H1 (cell line): ENCODE measurements at regions not wholly inside any gene's neighbourhood (a gene's known extent, or its start where the extent isn't known, plus 50 kb on each side); places are given as distances from the start of the nearest gene placed in this dataset.

Experiments used
- CTCF ChIA-PET: fragments of 300-600 bp; sonication (Branson Sonifier 250); formaldehyde crosslinking; loops from one replicate; lab custom pipeline; 2021; ENCODE audit not compliant: partially characterized antibody; lab: Charles Lee
- POLR2A ChIA-PET: fragments of 300-600 bp; sonication (Branson Sonifier 250); formaldehyde crosslinking; loops from one replicate; lab custom pipeline; 2021; ENCODE audit warnings: inconsistent platforms; ENCODE audit not compliant: partially characterized antibody; lab: Charles Lee
- DNase-seq, 2 experiments: peaks; one replicate each; pipeline versions ENCODE4 v3.0.0 to v3.0.0-alpha.2; 2010 to 2022; ENCODE audit warnings: low spot score in 2 of 2, low read depth in 1 of 2, mixed read lengths in 1 of 2
- FAIRE-seq: peaks from 2 replicates; lab custom pipeline; 2011; peaks lifted over from hg19 to GRCh38; lab: Jason Lieb, UNC
- H2AFZ ChIP-seq: 2 replicates; pipeline ENCODE4 v1.8.1; 2012; ENCODE audit warnings: low read length, inconsistent platforms
- H2AK5ac ChIP-seq: 2 replicates; pipeline ENCODE4 v1.6.1; 2013; ENCODE audit warnings: low read depth, low read length
- H2BK120ac ChIP-seq: replicated peaks from 2 replicates; pipeline ENCODE3; 2013; ENCODE audit warnings: low read depth, low read length, inconsistent platforms
- H2BK12ac ChIP-seq: 2 replicates; pipeline ENCODE4 v1.6.1; 2013; ENCODE audit warnings: low read depth, low read length
- H2BK15ac ChIP-seq: 2 replicates; pipeline ENCODE4 v1.6.1; 2013; ENCODE audit warnings: low read length
- H2BK20ac ChIP-seq: 2 replicates; pipeline ENCODE4 v1.6.1; 2013; ENCODE audit warnings: low read length
- H2BK5ac ChIP-seq: 2 replicates; pipeline ENCODE4 v1.6.1; 2013; ENCODE audit warnings: low read depth, low read length
- H3K14ac ChIP-seq: 2 replicates; pipeline ENCODE4 v1.6.1; 2013; ENCODE audit warnings: inconsistent platforms; ENCODE audit not compliant: insufficient read length
- H3K18ac ChIP-seq: 2 replicates; pipeline ENCODE4 v1.6.1; 2013; ENCODE audit warnings: low read length; ENCODE audit errors: extremely low read depth
- H3K23ac ChIP-seq: 2 replicates; pipeline ENCODE4 v1.6.1; 2013; ENCODE audit warnings: inconsistent platforms; ENCODE audit not compliant: insufficient read length
- H3K23me2 ChIP-seq: 2 replicates; pipeline ENCODE4 v1.6.1; 2013; ENCODE audit warnings: low read depth, low read length
- H3K27ac ChIP-seq: 2 replicates; pipeline ENCODE4 v1.6.1; 2011; ENCODE audit warnings: low read depth, low read length, inconsistent platforms
- H3K27me3 ChIP-seq, 4 experiments: replicated peaks in 1 of 4; 1 replicate in 1 of 4; 2 replicates in 3 of 4; pipeline versions ENCODE4 v1.6.1 to v1.8.1; 2011 to 2013; ENCODE audit warnings: low read length in 3 of 4, mild to moderate bottlenecking in 3 of 4, inconsistent platforms in 2 of 4, mixed read lengths in 2 of 4, moderate library complexity in 1 of 4; ENCODE audit not compliant: control insufficient read depth in 3 of 4, insufficient read depth in 3 of 4; ENCODE audit errors: extremely low read depth in 1 of 4
- H3K36me3 ChIP-seq, 4 experiments: 2 replicates each; pipeline versions ENCODE4 v1.6.1 to v1.8.1; 2011 to 2013; ENCODE audit warnings: mild to moderate bottlenecking in 4 of 4, low read length in 3 of 4, moderate library complexity in 2 of 4, control low read depth in 1 of 4, inconsistent platforms in 1 of 4; ENCODE audit not compliant: insufficient read depth in 4 of 4, control insufficient read depth in 2 of 4
- H3K4ac ChIP-seq: replicated peaks from 2 replicates; pipeline ENCODE3; 2013; ENCODE audit warnings: low read length, low read depth, mixed read lengths, inconsistent platforms; ENCODE audit not compliant: insufficient read length
- H3K4me1 ChIP-seq, 4 experiments: replicated peaks in 1 of 4; 1 replicate in 1 of 4; 2 replicates in 3 of 4; pipeline versions ENCODE4 v1.6.1 to v1.8.1; 2011 to 2013; ENCODE audit warnings: low read length in 3 of 4, inconsistent platforms in 2 of 4, mixed read lengths in 1 of 4; ENCODE audit not compliant: insufficient read depth in 4 of 4, control insufficient read depth in 3 of 4
- H3K4me2 ChIP-seq, 2 experiments: 2 replicates each; pipeline versions ENCODE4 v1.6.1 to v1.8.1; 2011 to 2013; ENCODE audit warnings: low read depth in 2 of 2, low read length in 2 of 2, control low read depth in 1 of 2, inconsistent platforms in 1 of 2, mild to moderate bottlenecking in 1 of 2; ENCODE audit not compliant: insufficient read depth in 1 of 2
- H3K4me3 ChIP-seq, 4 experiments: fragments of 200-600, 300-600 bp in 1 of 4; sonication (generic), shearing (Covaris generic), sonication (Bioruptor Twin) in 1 of 4; 2 replicates each; pipeline versions ENCODE4 v1.5.1 to v1.8.1; 2011 to 2016; ENCODE audit warnings: low read length in 4 of 4, low read depth in 3 of 4, control low read depth in 2 of 4, inconsistent platforms in 2 of 4, mild to moderate bottlenecking in 2 of 4, mixed read lengths in 1 of 4, moderate library complexity in 1 of 4; ENCODE audit not compliant: insufficient read depth in 2 of 4; ENCODE audit errors: extremely low read depth in 1 of 4
- H3K56ac ChIP-seq: replicated peaks from 2 replicates; pipeline ENCODE3; 2013; ENCODE audit warnings: low read depth, mild to moderate bottlenecking, mixed read lengths, low read length, inconsistent platforms; ENCODE audit not compliant: insufficient read length
- H3K79me1 ChIP-seq: 2 replicates; pipeline ENCODE4 v1.6.1; 2013; ENCODE audit warnings: low read depth, low read length, control low read depth
- H3K79me2 ChIP-seq, 2 experiments: 2 replicates each; pipeline versions ENCODE4 v1.6.1 to v1.8.1; 2012 to 2013; ENCODE audit warnings: low read length in 2 of 2, mild to moderate bottlenecking in 2 of 2, inconsistent platforms in 1 of 2; ENCODE audit not compliant: insufficient read depth in 2 of 2, control insufficient read depth in 1 of 2
- H3K9ac ChIP-seq, 4 experiments: replicated peaks in 1 of 4; 1 replicate in 1 of 4; 2 replicates in 3 of 4; pipeline versions ENCODE4 v1.6.1 to v1.8.1; 2011 to 2013; ENCODE audit warnings: low read depth in 3 of 4, low read length in 3 of 4, control low read depth in 2 of 4, mild to moderate bottlenecking in 2 of 4, moderate library complexity in 2 of 4, inconsistent platforms in 1 of 4; ENCODE audit errors: extremely low read depth in 1 of 4
- H3K9me3 ChIP-seq, 2 experiments: 2 replicates each; pipeline versions ENCODE4 v1.6.1 to v1.8.1; 2012 to 2013; ENCODE audit warnings: mild to moderate bottlenecking in 2 of 2, moderate library complexity in 2 of 2, control low read depth in 1 of 2, inconsistent platforms in 1 of 2, low read depth in 1 of 2, low read length in 1 of 2, mixed read lengths in 1 of 2; ENCODE audit not compliant: insufficient read depth in 2 of 2
- H4K20me1 ChIP-seq, 2 experiments: replicated peaks in 1 of 2; 2 replicates each; pipeline versions ENCODE3 to v1.8.1; 2011 to 2013; ENCODE audit warnings: inconsistent platforms in 2 of 2, low read length in 2 of 2, mild to moderate bottlenecking in 1 of 2; ENCODE audit not compliant: insufficient read depth in 2 of 2, control insufficient read depth in 1 of 2
- H4K5ac ChIP-seq: 2 replicates; pipeline ENCODE4 v1.6.1; 2013; ENCODE audit warnings: low read length, low read depth, mixed read lengths, inconsistent platforms; ENCODE audit not compliant: insufficient read length
- H4K8ac ChIP-seq: 2 replicates; pipeline ENCODE4 v1.8.0; 2013; ENCODE audit warnings: mild to moderate bottlenecking, moderate library complexity, low read length, inconsistent platforms; ENCODE audit not compliant: insufficient read depth; ENCODE audit errors: extremely low read depth
- H4K91ac ChIP-seq: replicated peaks from 2 replicates; pipeline ENCODE3; 2013; ENCODE audit warnings: low read length, mixed read lengths, inconsistent platforms; ENCODE audit not compliant: insufficient read length
- ASH2L ChIP-seq: fragments of 200-600, 300-600 bp; sonication (generic); IDR thresholded peaks from one replicate; pipeline ENCODE4 v1.7.1; 2017; ENCODE audit warnings: low read length
- BCL11A ChIP-seq, 2 experiments: IDR thresholded peaks; one replicate each; pipeline ENCODE4 v1.6.1; 2011; ENCODE audit warnings: low read depth in 2 of 2, low read length in 2 of 2, mild to moderate bottlenecking in 2 of 2
- SP1 ChIP-seq: IDR thresholded peaks from 2 replicates; pipeline ENCODE4 v1.6.1; 2011; ENCODE audit warnings: low read depth, low read length
- WGBS, 2 experiments: shearing (Covaris generic) in 1 of 2; methylation state at CpG; one replicate each; pipeline versions ENCODE4 v1.1.6 to v1.1.7; 2013 to 2015; ENCODE audit warnings: low lambda C conversion rate in 2 of 2, mixed read lengths in 2 of 2, inconsistent platforms in 1 of 2, low coverage in 1 of 2, missing lambda C conversion rate in 1 of 2; ENCODE audit not compliant: insufficient replicate concordance in 2 of 2, insufficient coverage in 1 of 2, insufficient read length in 1 of 2; ENCODE audit errors: extremely low coverage in 1 of 2, missing lambda C conversion rate in 1 of 2; 5-methylcytosine and 5-hydroxymethylcytosine counted together

- 95% methylated on average over 2 of the region's 2 CpGs; no CpG with 5 or more reads in 1 of the 2 experiments for WGBS, 2 experiments
- Histone ChIP-seq H3K4me2 (no peak overlapping the region), H3K27ac (no peak overlapping the region), H3K36me3 (no peaks in the 10 kb centered on the region), H3K79me2 (no peaks in the 10 kb centered on the region), H4K8ac (no peak overlapping the region), H2BK15ac (no peak overlapping the region), H3K18ac (no peak overlapping the region), H2BK12ac (no peak overlapping the region), H3K27me3 (no peaks in the 10 kb centered on the region), H4K20me1 (no peaks in the 10 kb centered on the region), H3K23me2 (no peaks in the 10 kb centered on the region), H4K5ac (no peak overlapping the region), H3K14ac (no peak overlapping the region), H3K4me1 (no peaks in the 10 kb centered on the region), H2BK20ac (no peak overlapping the region), H3K4me3 (no peak overlapping the region), H2BK5ac (no peak overlapping the region), H4K91ac (no peak overlapping the region), H3K79me1 (no peaks in the 10 kb centered on the region), H3K9ac (no peak overlapping the region), H2AFZ (no peak overlapping the region), H3K4ac (no peak overlapping the region), H3K9me3 (no peaks in the 10 kb centered on the region), H2BK120ac (no peak overlapping the region), H3K56ac (no peak overlapping the region), H2AK5ac (no peak overlapping the region), H3K23ac (no peak overlapping the region)
- FAIRE-seq (no peak), DNase-seq (no peak)
- ChIA-PET POLR2A (no interaction called here), CTCF (no interaction called here)
- no peak for TF ChIP-seq ASH2L
- no peak for TF ChIP-seq SP1
- no peak for TF ChIP-seq BCL11A (IDR thresholded peaks at IDR 0.05; ENCODE audit: low read depth in 2 of 2, low read length in 2 of 2)
These were observed 716.6 kb downstream of the KLHL13 start for GRCh38 chrX:117400005-117400404.
